Stimulated activated CD8-positive, alpha-beta memory T cell treated with anti-CD3 and anti-CD28 coated beads, Interleukin-15, amount 100 ng/mL, for 4 hours (primary cell): ENCODE measurements at regions not wholly inside any gene's neighbourhood (a gene's known extent, or its start where the extent isn't known, plus 50 kb on each side); places are given as distances from the start of the nearest gene placed in this dataset.

ENCODE experiments used
- DNase-seq, 2 donors: peaks; one replicate each; pipeline ENCODE4 v3.0.0-alpha.2; 2020; ENCODE audit warnings: low read depth in 2 of 2

GRCh38 chr7:41795276-41795833, 92.5 kb upstream of the INHBA start:
- DNase-seq, result no peak

GRCh38 chr7:41793556-41793955, 90.7 kb upstream of the INHBA start:
- DNase-seq, result no peak

DNA sequence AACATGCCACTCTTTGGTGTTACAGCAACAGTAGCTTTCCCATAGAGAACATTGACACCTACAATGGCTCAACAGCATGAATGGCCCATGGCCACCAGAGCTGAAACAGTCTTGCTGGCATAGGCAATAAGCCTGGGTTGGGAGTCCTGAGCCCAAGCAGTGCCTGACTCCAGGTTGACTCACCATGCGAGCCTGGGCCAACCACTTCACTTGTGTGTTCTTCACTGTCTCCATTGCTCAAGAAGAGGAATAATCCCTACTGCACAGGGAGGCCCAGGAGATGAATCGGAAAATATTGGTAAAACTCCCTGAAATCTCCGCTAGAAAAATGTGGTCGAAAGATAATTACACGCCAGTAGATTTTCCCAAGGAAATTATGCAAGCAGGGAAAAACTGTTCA, 89.2 kb upstream of the INHBA start:
- DNase-seq, result no peak

- no peak for DNase-seq
Measured at GRCh38 chr7:41788556-41788955, 85.7 kb upstream of the INHBA start.

DNA sequence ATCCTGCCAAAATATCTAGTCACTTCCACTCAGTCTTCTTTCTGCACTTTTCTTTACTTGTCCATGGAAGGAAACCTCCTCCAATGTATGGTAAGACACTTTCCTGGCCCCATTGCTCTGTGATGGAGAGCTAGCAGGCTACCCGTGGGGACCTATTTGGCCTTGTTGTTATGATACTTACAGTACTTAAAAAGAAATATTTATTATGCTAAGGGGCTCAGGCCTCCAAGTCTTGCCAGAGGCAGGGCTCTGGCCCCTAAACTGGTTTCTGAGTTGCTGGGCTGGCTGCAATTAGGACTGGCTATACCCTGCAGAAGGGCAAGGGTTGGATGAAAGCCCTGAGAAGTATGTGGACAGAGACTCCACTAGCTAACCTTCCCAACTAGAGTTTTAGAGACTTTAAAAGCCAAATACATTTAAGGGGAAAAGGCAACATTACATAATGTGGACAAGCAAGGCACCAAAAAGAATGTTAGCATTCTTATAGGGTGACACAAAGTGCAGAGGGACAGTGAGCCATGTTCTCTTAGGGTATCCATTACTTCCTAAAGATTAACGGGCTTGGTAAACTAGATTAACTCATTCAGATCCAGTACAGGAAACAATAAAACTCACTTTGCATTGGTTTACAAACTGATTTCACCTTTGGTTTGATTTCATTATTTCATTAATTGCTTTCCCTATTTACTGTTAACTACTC, 84.9 kb upstream of the INHBA start:
- DNase-seq, result no peak

DNA sequence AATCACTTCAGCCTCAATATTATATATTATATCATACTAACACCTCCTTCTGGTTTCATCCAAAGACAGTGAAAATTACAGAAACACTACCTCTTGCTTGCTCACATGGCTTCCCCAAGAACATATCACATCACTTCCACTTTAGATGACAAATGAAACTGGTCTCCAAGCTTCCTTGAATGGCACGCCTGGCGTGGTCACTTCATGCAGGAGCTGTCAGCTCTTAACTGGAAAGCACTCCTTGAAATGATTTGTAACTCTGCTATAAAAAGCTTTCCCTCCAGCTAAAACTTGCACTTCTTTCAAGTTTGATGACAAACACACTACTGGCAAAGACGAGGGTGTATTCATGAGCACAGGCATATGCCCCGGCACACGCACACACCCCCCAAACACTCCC, 84.1 kb upstream of the INHBA start:
- no peak for DNase-seq

DNA sequence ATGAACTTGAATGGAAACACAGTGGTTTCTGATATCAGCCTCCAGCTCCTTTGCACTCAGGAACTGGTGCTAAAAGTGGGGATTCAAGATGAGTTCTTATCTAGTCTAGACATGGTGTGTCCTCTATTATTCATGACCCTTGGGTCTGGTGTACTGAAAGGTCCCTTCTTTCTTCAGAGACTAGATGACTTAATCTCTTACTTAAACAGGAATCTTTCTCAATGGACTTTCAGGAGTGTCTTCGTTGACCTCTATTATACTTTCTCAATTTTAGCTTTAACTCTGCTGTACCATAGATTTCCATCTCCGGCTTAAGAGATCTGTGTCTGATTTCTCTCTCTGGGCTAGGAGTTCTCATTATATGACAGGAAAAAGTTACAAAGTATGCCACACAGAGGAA, 83.5 kb upstream of the INHBA start:
- DNase-seq, result no peak

DNA sequence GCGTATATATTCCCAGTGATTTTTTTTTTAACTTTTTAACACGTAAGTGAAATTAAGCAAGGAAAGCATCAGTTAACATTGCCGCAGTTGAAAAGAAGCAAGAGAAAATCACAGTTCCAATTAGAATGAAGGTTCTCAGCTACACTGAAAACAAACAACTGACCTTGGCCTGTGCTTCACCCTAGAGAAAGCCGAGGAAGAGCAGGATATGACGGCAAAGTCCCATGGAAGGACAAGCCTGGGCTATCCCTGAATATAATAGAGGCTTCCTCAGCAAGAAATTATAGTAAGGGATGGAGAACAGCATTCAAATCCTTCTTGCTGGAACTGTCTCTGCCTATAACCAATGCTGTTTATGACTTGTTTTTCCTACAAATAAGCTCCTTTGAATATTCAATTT, 83.0 kb upstream of the INHBA start:
- no peak for DNase-seq

- DNase-seq, result no peak
Measured at GRCh38 chr7:41785265-41785664, 82.4 kb upstream of the INHBA start.

- no peak for DNase-seq
Measured at GRCh38 chr7:41779918-41780317, 77.0 kb upstream of the INHBA start.

DNA sequence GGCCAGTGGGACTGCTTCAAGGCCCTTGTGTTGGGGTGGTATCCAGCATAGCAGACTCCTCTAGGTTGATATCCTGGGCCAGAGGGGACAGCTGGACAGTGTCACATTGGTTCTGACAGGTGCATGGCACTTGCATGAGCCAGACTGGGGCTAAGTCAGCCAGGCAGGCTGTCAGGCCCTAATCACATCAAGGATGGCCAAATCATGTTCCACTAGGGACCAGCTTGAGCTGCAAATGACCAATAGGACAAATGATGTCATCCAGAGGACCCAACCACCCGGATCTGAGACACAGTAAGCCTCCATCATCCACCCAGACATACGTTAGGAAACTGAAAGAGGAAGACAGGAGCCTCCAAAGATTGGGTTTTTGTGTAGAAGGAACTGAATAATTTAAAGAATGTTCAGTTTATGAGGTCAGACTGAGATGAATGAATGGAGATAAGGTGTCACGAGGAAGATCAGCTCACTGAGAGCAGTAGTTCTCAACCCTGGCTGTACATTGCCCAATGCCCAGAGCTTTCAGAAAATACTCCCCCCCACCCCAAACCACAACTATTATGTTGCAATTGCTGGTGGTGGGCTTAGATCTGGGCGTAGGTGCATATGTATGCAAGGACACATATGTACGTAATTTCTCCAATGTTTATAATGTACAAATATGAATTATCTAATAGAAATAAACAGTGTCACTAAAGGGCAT, 75.2 kb upstream of the INHBA start:
- DNase-seq, result no peak

DNA sequence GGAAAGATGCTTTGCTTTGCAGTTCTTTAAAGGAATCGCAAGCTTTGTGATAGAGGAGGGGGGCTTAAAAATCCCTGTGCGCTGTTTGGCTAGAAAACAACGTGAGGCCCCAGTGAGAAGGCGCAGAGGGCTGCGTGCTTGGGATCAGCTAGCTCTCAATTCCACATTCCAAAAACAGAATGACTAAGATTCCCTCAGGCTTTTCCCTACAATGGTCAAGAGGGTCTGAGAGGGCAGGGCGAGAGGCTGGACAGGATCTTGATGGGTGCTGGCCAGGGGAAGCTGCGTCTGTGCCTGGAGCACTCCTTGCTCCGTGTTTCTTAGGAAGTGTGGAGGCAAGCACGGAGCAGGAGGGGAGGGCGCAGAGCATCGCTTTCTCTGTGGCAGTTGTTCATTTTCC, 72.1 kb upstream of the INHBA start:
- no peak for DNase-seq

GRCh38 chr7:41773756-41774155, 70.9 kb upstream of the INHBA start:
- no peak for DNase-seq

- DNase-seq, result no peak
Measured at GRCh38 chr7:41771717-41772116, 68.8 kb upstream of the INHBA start.

- no peak for DNase-seq
Measured at GRCh38 chr7:41769162-41769561, 66.3 kb upstream of the INHBA start.

DNA sequence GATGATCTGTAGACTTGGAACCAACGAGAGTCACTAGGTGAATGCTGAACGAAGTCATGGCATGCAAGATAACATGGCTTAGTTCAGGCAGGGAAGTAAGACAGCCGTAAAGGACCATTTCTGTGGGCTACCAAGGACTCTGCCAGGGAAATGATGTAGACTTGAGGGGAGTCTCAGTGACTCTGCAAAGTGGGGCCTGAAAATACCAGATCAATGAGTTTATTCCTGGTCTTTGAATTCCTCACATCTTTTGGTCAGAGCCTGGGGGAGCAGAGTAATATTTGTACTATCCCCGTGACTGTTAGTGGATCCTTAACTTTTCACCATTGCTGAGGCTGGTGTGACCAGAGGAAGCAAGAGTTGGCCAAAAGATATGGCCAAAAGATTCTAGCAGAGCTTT, 60.7 kb upstream of the INHBA start:
- no peak for DNase-seq

DNA sequence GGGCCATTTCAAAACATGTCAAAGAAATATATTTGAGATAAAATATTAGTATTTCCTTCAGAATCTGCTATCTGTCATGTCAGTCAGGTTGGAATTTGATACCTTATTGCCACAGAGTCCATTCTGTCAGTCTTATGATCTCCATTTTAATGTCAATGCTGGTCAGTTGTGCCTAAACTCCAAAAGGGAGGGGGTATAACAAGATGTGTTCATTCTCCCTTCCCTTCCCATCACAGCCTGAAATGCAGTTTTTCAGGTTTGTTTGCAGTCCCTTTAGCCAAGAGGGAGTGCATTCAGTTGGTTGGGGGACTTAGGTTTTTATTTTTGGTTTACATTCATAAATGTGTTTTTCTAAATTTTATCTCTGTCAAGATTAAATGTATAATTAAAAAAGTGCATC, 59.8 kb upstream of the INHBA start:
- DNase-seq, result no peak

DNA sequence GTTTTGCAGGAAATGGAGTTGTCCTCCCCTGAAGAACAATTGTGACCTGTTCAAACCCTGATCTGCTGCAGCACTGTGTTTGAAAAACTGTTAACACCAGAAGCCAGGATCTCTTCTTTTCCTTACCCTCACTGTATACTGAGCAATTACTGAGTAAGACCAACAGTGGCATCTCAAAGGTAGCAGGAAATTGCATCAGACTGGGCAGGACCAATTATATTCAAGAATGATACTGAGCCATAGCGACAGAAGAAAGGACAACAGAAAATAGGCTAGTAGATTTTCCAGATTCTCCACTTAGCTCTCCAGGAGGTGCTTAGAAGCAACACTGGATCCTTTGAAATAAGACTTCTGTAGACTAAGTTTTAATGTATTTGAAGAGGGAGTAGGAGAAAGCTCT, 57.4 kb upstream of the INHBA start:
- no peak for DNase-seq

DNA sequence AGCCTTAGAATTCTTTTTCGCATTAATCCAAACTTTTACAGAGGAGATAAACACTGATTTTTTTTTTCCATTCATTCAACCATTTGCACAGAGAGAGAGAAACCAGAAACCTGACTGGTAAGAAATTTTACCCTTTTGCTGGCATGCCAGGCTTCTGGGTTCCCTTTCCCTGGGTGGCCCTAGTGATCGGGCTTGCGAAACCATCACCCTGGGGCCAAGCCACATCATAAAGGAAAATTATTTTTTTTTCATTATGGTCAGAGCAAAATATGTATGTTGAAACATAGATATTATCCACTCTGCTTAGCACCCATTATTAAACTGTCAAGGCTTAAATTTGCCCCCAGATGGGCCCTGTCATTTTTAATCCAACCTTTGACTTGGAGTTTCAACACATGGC, 55.4 kb upstream of the INHBA start:
- no peak for DNase-seq

- no peak for DNase-seq
Measured at GRCh38 chr7:41756650-41757182, 53.8 kb upstream of the INHBA start.

DNA sequence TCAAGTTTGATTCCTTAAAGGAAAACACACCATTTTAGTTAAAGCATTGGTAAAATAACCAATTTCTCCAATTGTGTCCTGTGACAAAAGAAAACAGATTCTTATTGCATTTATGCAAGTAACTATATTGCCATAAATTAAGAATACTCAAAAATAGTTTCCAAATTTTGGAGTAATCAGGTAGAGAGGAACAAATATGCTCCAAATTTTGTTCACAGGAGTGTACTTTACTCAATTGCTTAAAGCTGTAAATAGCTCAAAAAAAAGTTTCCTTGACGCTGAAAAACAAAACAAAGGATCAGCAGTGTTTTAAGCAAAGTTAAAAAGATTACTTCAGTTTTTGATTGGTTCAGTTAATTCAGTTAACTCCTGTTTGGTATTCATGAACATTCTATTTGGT, 52.2 kb upstream of the INHBA start:
- no peak for DNase-seq

- DNase-seq, result no peak
Measured at GRCh38 chr7:41754046-41754445, 51.2 kb upstream of the INHBA start.
